ENCODE measurements at regions not wholly inside any gene's neighbourhood (a gene's known extent, or its start where the extent isn't known, plus 50 kb on each side); places are given as distances from the start of the nearest gene placed in this dataset.

DNA sequence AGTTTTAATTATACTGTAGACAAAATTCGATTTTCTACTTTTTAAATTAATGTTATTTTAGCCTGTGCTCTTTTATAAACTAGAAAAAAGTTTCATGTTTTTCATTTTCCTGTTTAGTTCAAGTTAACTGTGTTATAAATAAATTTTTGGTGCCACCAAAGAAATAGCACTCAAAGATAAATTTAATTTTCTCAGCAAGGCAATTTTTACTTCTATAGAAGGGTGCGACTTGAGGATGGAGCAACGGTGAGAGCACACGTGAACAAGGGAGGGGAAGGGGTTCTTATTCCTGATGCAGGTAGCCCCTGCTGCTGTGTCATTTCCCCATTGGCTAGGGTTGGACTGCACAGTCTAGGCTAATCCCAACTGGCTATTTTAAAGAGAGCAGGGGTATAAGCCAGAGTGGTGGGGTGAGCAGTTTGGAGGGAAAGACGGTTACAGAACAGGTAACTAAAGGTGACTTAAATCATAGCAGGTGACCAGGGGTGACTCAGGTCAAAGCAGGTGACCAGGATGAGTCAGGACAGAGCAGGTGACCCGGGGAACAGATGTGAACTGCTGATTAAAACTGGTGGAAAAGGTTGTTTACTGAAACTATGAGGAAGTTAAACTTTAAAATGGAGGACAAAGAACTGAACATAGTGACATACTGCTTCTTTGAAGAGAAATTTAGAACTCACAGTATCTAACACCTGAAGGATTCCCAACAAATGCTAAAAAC, 104.6 kb upstream of the GPBP1 start:
- H3K4me1 ChIP-seq: peaks cover 6% of the 10 kb centered on the region
- ATAC-seq (no peak), FAIRE-seq (no peak), DNase-seq (ENCODE audit: low read depth in 1 of 2, low spot score in 1 of 2) (no peak)
- no peak overlapping the region for H3K4me2 ChIP-seq
- POLR2A ChIA-PET: no interaction called here
- H3K4me3 ChIP-seq: no peak overlapping the region
- 30% methylated on average over 6 of the region's 6 CpGs for WGBS (ENCODE audit: missing lambda C conversion rate)
- TF ChIP-seq, protein P1, sequence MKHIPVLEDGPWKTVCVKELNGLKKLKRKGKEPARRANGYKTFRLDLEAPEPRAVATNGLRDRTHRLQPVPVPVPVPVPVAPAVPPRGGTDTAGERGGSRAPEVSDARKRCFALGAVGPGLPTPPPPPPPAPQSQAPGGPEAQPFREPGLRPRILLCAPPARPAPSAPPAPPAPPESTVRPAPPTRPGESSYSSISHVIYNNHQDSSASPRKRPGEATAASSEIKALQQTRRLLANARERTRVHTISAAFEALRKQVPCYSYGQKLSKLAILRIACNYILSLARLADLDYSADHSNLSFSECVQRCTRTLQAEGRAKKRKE (CRISPR knock-in tag; IDR thresholded peaks at IDR 0.05; ENCODE audit: low read depth): no peak
- TF ChIP-seq HEYL (CRISPR knock-in tag; IDR thresholded peaks at IDR 0.05) (no peak), KDM1A (IDR thresholded peaks at IDR 0.05; ENCODE audit: low read depth) (no peak), ZNF302 (CRISPR knock-in tag; IDR thresholded peaks at IDR 0.05) (no peak), NFE2L2 (conservative IDR thresholded peaks at IDR 0.05; ENCODE audit: low read length) (no peak), CBX8 (IDR thresholded peaks at IDR 0.05) (no peak), FOSB (CRISPR knock-in tag; IDR thresholded peaks at IDR 0.05) (no peak), POLR2AphosphoS2 (conservative IDR thresholded peaks at IDR 0.05; ENCODE audit: low read length) (no peak), RNF2 (IDR thresholded peaks at IDR 0.05; ENCODE audit: borderline replicate concordance, low read depth) (no peak)
- TF ChIP-seq, protein P2, sequence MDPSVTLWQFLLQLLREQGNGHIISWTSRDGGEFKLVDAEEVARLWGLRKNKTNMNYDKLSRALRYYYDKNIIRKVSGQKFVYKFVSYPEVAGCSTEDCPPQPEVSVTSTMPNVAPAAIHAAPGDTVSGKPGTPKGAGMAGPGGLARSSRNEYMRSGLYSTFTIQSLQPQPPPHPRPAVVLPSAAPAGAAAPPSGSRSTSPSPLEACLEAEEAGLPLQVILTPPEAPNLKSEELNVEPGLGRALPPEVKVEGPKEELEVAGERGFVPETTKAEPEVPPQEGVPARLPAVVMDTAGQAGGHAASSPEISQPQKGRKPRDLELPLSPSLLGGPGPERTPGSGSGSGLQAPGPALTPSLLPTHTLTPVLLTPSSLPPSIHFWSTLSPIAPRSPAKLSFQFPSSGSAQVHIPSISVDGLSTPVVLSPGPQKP (IDR thresholded peaks at IDR 0.05; ENCODE audit: low read depth, low read length): no peak
- H3K9me3 ChIP-seq: peaks cover 19% of the 10 kb centered on the region
- no peak overlapping the region for H3K27ac ChIP-seq
- CTCF ChIA-PET: no interaction called here

GRCh38 chr5:57072218-57072892, 101.5 kb upstream of the GPBP1 start:
- FAIRE-seq (no peak), ATAC-seq (no peak), DNase-seq (ENCODE audit: low read depth in 1 of 2, low spot score in 1 of 2) (no peak)
- H3K4me1 ChIP-seq: peaks cover 4% of the 10 kb centered on the region
- POLR2A ChIA-PET: no interaction called here
- CTCF ChIA-PET: interaction anchor here (0.8 kb wide), 1 partner anchor 66 kb away, joined by 3 read pairs; no protein-coding TSS in a partner anchor
- peaks cover 19% of the 10 kb centered on the region for H3K9me3 ChIP-seq
- H3K27ac ChIP-seq: no peak overlapping the region
- no peak overlapping the region for H3K4me3 ChIP-seq
- TF ChIP-seq POLR2A (IDR thresholded peaks at IDR 0.05; ENCODE audit: low read length) (no peak), RCOR1 (IDR thresholded peaks at IDR 0.05; ENCODE audit: low read depth, low read length) (no peak), CHD2 (IDR thresholded peaks at IDR 0.05; ENCODE audit: low read length, partially characterized antibody) (no peak), HEYL (CRISPR knock-in tag; IDR thresholded peaks at IDR 0.05) (no peak), SREBF2 (IDR thresholded peaks at IDR 0.05) (no peak), ZSCAN20 (CRISPR knock-in tag; IDR thresholded peaks at IDR 0.05) (no peak), CEBPB (IDR thresholded peaks at IDR 0.05) (no peak), CHD4 (IDR thresholded peaks at IDR 0.05; ENCODE audit: borderline replicate concordance) (no peak), FOSL2 (IDR thresholded peaks at IDR 0.05) (no peak), FOSL2 (CRISPR knock-in tag; IDR thresholded peaks at IDR 0.05) (no peak), RFX5 (IDR thresholded peaks at IDR 0.05) (no peak)
- TF ChIP-seq, protein P1 (CRISPR knock-in tag; IDR thresholded peaks at IDR 0.05; ENCODE audit: low read depth): no peak
- WGBS (ENCODE audit: missing lambda C conversion rate): 27% methylated on average over 3 of the region's 3 CpGs
- H3K4me2 ChIP-seq: no peak overlapping the region

- DNase-seq (ENCODE audit: low read depth in 1 of 2, low spot score in 1 of 2): peak in 1 of 2 experiments; percentile 22
- Histone ChIP-seq H3K4me2 (no peak overlapping the region), H3K4me3 (no peak overlapping the region), H3K4me1 (no peaks in the 10 kb centered on the region), H3K9me3 (no peaks in the 10 kb centered on the region), H3K27ac (no peak overlapping the region)
- ChIA-PET CTCF (interaction anchor here (0.9 to 2.0 kb wide), 4 partner anchors 13 to 182 kb away, joined by 4 to 6 read pairs (median 4); no protein-coding TSS in a partner anchor), POLR2A (no interaction called here)
- WGBS (ENCODE audit: missing lambda C conversion rate): 44% methylated on average over 7 of the region's 7 CpGs
- FAIRE-seq: no peak
- TF ChIP-seq RAD21 (conservative IDR thresholded peaks at IDR 0.05 in 1 of 2, IDR thresholded peaks at IDR 0.05 in 1 of 2) (peak; percentile 44 to 49; a peak in 3 of 5 replicates), SMC3 (IDR thresholded peaks at IDR 0.05) (peak; percentile 40), NPAS2 (CRISPR knock-in tag; IDR thresholded peaks at IDR 0.05; ENCODE audit: borderline replicate concordance) (no peak)
- peak; percentile 57 to 59; a peak in 4 of 6 replicates for ATAC-seq
Measured at GRCh38 chr5:57082441-57083067, 91.3 kb upstream of the GPBP1 start.

All from A549 (cell line).